GM21529 (cell line): ENCODE measurements at regions not wholly inside any gene's neighbourhood (a gene's known extent, or its start where the extent isn't known, plus 50 kb on each side); places are given as distances from the start of the nearest gene placed in this dataset.
"Not testable (repeated sequence)": the region's sequence is repeated elsewhere in the genome, so short reads cannot be mapped to it uniquely, and the experiment has no call there.

Experiments
- ATAC-seq: cut with Tn5 transposase; IDR thresholded peaks from one replicate; pipeline ENCODE4 v1.9.1; 2021; ENCODE audit not compliant: unreplicated experiment

GRCh38 chr22:25482868-25483639 lies 81.4 kb upstream of the GRK3 start:
- no peak for ATAC-seq

GRCh38 chr22:25483931-25484330 lies 80.5 kb upstream of the GRK3 start:
- ATAC-seq, result no peak

- ATAC-seq, result no peak
These were observed 79.8 kb upstream of the GRK3 start for GRCh38 chr22:25484521-25485315.

GRCh38 chr22:25485626-25486545 lies 78.6 kb upstream of the GRK3 start:
- ATAC-seq, result peak; percentile 62

- no peak for ATAC-seq
These were observed 77.0 kb upstream of the GRK3 start for GRCh38 chr22:25487508-25487907.

GRCh38 chr22:25488244-25489020 lies 76.0 kb upstream of the GRK3 start:
- no peak for ATAC-seq

- no peak for ATAC-seq
These were observed 74.5 kb upstream of the GRK3 start for GRCh38 chr22:25489947-25490346.

GRCh38 chr22:25490896-25491295 lies 73.6 kb upstream of the GRK3 start:
- ATAC-seq, result no peak

GRCh38 chr22:25492162-25492561 lies 72.3 kb upstream of the GRK3 start:
- ATAC-seq, result no peak

GRCh38 chr22:25492841-25493734 lies 71.4 kb upstream of the GRK3 start:
- ATAC-seq, result no peak

GRCh38 chr22:25493794-25494193 lies 70.7 kb upstream of the GRK3 start:
- ATAC-seq, result no peak

GRCh38 chr22:25494774-25495173 lies 69.7 kb upstream of the GRK3 start:
- ATAC-seq, result peak; percentile 69

GRCh38 chr22:25495285-25495684 lies 69.2 kb upstream of the GRK3 start:
- no peak for ATAC-seq

GRCh38 chr22:25496396-25497064 lies 67.9 kb upstream of the GRK3 start:
- no peak for ATAC-seq

- ATAC-seq, result no peak
These were observed 67.3 kb upstream of the GRK3 start for GRCh38 chr22:25497181-25497641.

GRCh38 chr22:25497716-25498115 lies 66.8 kb upstream of the GRK3 start:
- ATAC-seq, result no peak

- not testable (repeated sequence) for ATAC-seq
These were observed 63.8 kb upstream of the GRK3 start for GRCh38 chr22:25500671-25501070.

GRCh38 chr22:25504017-25504416 lies 60.5 kb upstream of the GRK3 start:
- not testable (repeated sequence) for ATAC-seq

- ATAC-seq, result no peak
These were observed 56.3 kb upstream of the GRK3 start for GRCh38 chr22:25508161-25508560.
